ENCODE measurements at regions not wholly inside any gene's neighbourhood (a gene's known extent, or its start where the extent isn't known, plus 50 kb on each side); places are given as distances from the start of the nearest gene placed in this dataset.

- TF ChIP-seq, protein P1, sequence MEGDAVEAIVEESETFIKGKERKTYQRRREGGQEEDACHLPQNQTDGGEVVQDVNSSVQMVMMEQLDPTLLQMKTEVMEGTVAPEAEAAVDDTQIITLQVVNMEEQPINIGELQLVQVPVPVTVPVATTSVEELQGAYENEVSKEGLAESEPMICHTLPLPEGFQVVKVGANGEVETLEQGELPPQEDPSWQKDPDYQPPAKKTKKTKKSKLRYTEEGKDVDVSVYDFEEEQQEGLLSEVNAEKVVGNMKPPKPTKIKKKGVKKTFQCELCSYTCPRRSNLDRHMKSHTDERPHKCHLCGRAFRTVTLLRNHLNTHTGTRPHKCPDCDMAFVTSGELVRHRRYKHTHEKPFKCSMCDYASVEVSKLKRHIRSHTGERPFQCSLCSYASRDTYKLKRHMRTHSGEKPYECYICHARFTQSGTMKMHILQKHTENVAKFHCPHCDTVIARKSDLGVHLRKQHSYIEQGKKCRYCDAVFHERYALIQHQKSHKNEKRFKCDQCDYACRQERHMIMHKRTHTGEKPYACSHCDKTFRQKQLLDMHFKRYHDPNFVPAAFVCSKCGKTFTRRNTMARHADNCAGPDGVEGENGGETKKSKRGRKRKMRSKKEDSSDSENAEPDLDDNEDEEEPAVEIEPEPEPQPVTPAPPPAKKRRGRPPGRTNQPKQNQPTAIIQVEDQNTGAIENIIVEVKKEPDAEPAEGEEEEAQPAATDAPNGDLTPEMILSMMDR (IDR thresholded peaks at IDR 0.05; ENCODE audit: control insufficient read depth, extremely low read depth, insufficient read depth): no peak
- DNase-seq (ENCODE audit: low read depth): no peak
- H3K4me3 ChIP-seq (ENCODE audit: low read depth, low read length): no peak overlapping the region
Measured at GRCh38 chr5:3833566-3833965, 237.9 kb downstream of the IRX1 start.

DNA sequence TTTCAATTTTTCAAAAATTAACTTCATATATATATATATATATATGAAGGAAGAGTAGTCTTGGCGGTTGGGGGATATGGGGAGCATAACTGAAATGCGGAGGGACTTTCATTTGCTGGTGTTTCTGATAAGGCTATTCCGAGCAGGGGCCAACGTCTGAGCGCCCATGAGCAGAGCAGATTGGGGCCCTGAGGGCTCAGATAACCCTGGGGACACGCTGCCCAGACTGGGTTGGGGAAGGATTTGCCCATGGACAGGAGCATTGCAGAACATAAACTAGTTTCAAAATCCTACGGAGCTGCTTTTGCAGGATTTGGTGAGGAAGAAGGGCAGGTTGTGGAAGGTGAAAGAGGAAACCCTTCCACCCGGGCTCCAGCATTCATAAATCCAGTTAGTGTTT is 240.2 kb downstream of the IRX1 start:
- TF ChIP-seq, protein P1 (IDR thresholded peaks at IDR 0.05; ENCODE audit: control insufficient read depth, extremely low read depth, insufficient read depth): no peak
- no peak overlapping the region for H3K4me3 ChIP-seq (ENCODE audit: low read depth, low read length)
- DNase-seq (ENCODE audit: low read depth): no peak

- H3K4me3 ChIP-seq (ENCODE audit: low read depth, low read length): no peak overlapping the region
- no peak for DNase-seq (ENCODE audit: low read depth)
- TF ChIP-seq, protein P1 (IDR thresholded peaks at IDR 0.05; ENCODE audit: control insufficient read depth, extremely low read depth, insufficient read depth): no peak
Measured at GRCh38 chr5:3836528-3836927, 240.9 kb downstream of the IRX1 start.

DNA sequence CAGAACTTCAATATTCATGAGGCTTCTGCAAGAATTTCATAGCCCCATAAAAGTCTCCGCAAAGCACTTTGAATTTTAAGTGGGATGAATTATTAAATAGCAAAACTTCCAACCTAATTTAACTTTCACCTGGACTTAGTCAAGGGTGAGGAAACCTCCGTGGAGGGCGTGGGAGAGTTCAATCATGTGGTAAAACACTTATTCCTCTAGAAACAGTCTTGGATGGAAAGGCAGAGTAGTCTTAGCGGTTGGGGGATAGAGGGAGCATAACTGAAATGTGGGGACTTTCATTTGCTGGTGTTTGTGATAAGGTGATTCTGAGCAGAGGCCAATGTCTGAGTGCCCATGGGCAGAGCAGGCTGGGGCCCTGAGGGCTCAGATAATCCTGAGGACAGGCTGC is 241.9 kb downstream of the IRX1 start:
- TF ChIP-seq, protein P1 (IDR thresholded peaks at IDR 0.05; ENCODE audit: control insufficient read depth, extremely low read depth, insufficient read depth): no peak
- no peak overlapping the region for H3K4me3 ChIP-seq (ENCODE audit: low read depth, low read length)
- DNase-seq (ENCODE audit: low read depth): no peak

GRCh38 chr5:3839151-3839550 is 243.5 kb downstream of the IRX1 start:
- H3K4me3 ChIP-seq (ENCODE audit: low read depth, low read length): no peak overlapping the region
- no peak for DNase-seq (ENCODE audit: low read depth)
- TF ChIP-seq, protein P1 (IDR thresholded peaks at IDR 0.05; ENCODE audit: control insufficient read depth, extremely low read depth, insufficient read depth): no peak

- DNase-seq (ENCODE audit: low read depth): no peak
Measured at GRCh38 chr5:3842591-3842990, 247.0 kb downstream of the IRX1 start.

DNA sequence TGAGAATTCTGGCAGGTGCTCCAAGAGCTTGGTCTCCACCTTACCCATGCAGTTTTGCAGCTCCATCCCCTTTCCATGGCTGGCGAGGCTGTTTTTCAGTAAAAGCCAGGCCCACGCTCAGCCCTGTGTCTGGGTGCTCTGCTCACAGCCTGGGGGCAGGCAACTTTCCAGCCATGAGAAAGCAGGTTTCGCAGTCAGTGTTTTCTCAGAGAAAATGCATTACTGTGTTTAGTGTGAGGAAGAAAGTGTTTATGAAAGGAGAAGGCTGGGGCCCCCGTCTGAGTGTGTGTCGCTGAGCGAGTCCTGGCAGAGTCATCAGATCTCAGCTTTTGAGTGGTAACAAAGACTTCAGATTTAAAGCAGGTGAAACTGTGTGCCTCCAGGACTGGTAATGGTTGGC is 248.1 kb downstream of the IRX1 start:
- no peak overlapping the region for H3K4me3 ChIP-seq (ENCODE audit: low read depth, low read length)
- no peak for DNase-seq (ENCODE audit: low read depth)
- TF ChIP-seq, protein P1 (IDR thresholded peaks at IDR 0.05; ENCODE audit: control insufficient read depth, extremely low read depth, insufficient read depth): no peak

More at GRCh38 chr5:3842591-3842990, 247.0 kb downstream of the IRX1 start:
- no peak overlapping the region for H3K4me3 ChIP-seq (ENCODE audit: low read depth, low read length)
- TF ChIP-seq, protein P1 (IDR thresholded peaks at IDR 0.05; ENCODE audit: control insufficient read depth, extremely low read depth, insufficient read depth): no peak

All from LNCaP clone FGC (cell line).